HepG2 (cell line): ENCODE measurements at regions not wholly inside any gene's neighbourhood (a gene's known extent, or its start where the extent isn't known, plus 50 kb on each side); places are given as distances from the start of the nearest gene placed in this dataset.

Source experiments
- BHLHE40 ChIP-seq: IDR thresholded peaks from 2 replicates; pipeline ENCODE4 v1.6.1; 2011; ENCODE audit warnings: low read length, improper control_type of control experiment
- FOXM1 ChIP-seq: sonication (generic); formaldehyde crosslinking; IDR thresholded peaks from 2 replicates; pipeline ENCODE4 v1.5.0; 2020; ENCODE audit warnings: missing genetic modification reagents
- GTF2F1 ChIP-seq: fragments of 150-350 bp; IDR thresholded peaks from 2 replicates; pipeline ENCODE4 v1.6.1; 2014; ENCODE audit warnings: low read length
- REST ChIP-seq, 2 experiments: IDR thresholded peaks; 2 replicates each; pipeline ENCODE4 v1.6.1; 2011 to 2012; ENCODE audit warnings: low read length in 2 of 2, borderline replicate concordance in 1 of 2, low read depth in 1 of 2, mild to moderate bottlenecking in 1 of 2, moderate library complexity in 1 of 2
- SKIL ChIP-seq: sonication (generic); formaldehyde crosslinking; IDR thresholded peaks from 2 replicates; pipeline ENCODE4 v1.8.0; 2022; ENCODE audit warnings: missing genetic modification reagents, mild to moderate bottlenecking, moderate library complexity, borderline replicate concordance
- ZNF556 ChIP-seq: sonication (generic); formaldehyde crosslinking; IDR thresholded peaks from 2 replicates; pipeline ENCODE4 v1.4.0; 2020; ENCODE audit warnings: mild to moderate bottlenecking, missing genetic modification reagents, borderline replicate concordance
- TF ChIP-seq, protein P1 (sequence below): sonication (generic); formaldehyde crosslinking; IDR thresholded peaks from 2 replicates; pipeline ENCODE4 v1.5.0; 2020; ENCODE audit warnings: mild to moderate bottlenecking, missing genetic modification reagents, moderate library complexity

DNA sequence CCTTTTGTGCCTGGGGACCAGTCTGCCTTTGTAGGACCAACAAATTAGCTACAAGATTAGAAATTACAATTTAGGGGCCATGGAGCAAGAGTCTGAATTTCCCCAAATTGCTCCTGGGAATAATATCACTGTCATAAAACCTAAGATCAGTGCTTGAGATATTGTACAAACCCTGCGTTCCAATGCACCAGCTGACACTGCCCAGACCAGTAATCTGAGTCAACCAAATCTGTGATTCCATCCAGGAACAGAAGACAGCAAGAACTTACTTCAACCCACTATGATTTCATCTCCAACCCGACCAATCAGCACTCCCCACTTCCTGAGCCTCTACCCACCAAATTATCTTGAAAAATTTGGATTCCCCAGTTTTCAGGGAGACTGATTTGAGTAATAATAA is 1305.0 kb upstream of the NRXN1 start:
- TF ChIP-seq GTF2F1 (no peak), SKIL (CRISPR knock-in tag) (no peak), BHLHE40 (no peak), ZNF556 (CRISPR knock-in tag) (no peak), REST (IDR thresholded peaks at IDR 0.05; ENCODE audit: borderline replicate concordance in 1 of 2, low read depth in 1 of 2, low read length in 2 of 2) (no peak), FOXM1 (CRISPR knock-in tag) (no peak)
- TF ChIP-seq, protein P1, sequence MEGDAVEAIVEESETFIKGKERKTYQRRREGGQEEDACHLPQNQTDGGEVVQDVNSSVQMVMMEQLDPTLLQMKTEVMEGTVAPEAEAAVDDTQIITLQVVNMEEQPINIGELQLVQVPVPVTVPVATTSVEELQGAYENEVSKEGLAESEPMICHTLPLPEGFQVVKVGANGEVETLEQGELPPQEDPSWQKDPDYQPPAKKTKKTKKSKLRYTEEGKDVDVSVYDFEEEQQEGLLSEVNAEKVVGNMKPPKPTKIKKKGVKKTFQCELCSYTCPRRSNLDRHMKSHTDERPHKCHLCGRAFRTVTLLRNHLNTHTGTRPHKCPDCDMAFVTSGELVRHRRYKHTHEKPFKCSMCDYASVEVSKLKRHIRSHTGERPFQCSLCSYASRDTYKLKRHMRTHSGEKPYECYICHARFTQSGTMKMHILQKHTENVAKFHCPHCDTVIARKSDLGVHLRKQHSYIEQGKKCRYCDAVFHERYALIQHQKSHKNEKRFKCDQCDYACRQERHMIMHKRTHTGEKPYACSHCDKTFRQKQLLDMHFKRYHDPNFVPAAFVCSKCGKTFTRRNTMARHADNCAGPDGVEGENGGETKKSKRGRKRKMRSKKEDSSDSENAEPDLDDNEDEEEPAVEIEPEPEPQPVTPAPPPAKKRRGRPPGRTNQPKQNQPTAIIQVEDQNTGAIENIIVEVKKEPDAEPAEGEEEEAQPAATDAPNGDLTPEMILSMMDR (CRISPR knock-in tag): no peak
